HG03571 (cell line): ENCODE measurements at regions not wholly inside any gene's neighbourhood (a gene's known extent, or its start where the extent isn't known, plus 50 kb on each side); places are given as distances from the start of the nearest gene placed in this dataset.
"Not testable (repeated sequence)": the region's sequence is repeated elsewhere in the genome, so short reads cannot be mapped to it uniquely, and the experiment has no call there.

Source experiments
- ATAC-seq: cut with Tn5 transposase; IDR thresholded peaks from one replicate; pipeline ENCODE4 v1.9.1; 2021; ENCODE audit not compliant: unreplicated experiment

DNA sequence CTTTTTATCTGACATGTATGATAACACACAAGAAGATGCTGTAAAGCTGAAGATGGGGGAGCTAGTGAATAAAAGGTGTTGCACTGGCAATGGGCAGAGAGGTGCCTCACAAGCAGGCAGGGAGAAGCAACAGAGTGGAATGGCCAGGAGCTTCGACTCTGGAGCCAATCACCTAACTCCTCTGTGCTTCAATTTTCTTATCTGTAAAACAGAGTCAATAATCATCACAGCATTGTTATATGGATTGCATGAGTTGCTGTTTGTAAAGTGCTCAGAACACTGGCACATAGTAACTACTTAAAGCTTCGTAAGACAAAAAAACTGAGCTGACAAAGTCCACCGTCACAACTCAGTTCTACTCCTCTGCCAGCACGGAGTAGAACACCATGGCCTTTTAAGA lies 254.2 kb upstream of the POM121L12 start:
- no peak for ATAC-seq

DNA sequence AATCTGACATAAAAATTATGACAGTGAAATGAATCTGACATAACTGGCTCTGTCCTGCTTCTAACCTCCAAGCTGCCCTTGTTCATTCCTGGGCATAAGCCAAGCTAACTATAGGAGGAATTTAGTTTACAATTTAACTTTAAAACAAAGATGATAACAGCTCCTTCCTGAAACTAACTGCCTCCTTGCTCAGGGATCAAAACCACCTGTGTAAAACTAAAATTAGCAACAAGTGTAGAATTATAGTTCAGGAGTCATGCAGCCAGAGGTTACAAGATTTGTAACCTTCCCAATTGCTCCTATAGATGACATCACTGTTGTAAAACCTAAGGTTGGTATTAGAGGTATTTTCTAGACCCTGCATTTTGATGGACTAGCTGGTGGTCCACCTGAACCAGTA lies 256.4 kb upstream of the POM121L12 start:
- ATAC-seq = no peak

DNA sequence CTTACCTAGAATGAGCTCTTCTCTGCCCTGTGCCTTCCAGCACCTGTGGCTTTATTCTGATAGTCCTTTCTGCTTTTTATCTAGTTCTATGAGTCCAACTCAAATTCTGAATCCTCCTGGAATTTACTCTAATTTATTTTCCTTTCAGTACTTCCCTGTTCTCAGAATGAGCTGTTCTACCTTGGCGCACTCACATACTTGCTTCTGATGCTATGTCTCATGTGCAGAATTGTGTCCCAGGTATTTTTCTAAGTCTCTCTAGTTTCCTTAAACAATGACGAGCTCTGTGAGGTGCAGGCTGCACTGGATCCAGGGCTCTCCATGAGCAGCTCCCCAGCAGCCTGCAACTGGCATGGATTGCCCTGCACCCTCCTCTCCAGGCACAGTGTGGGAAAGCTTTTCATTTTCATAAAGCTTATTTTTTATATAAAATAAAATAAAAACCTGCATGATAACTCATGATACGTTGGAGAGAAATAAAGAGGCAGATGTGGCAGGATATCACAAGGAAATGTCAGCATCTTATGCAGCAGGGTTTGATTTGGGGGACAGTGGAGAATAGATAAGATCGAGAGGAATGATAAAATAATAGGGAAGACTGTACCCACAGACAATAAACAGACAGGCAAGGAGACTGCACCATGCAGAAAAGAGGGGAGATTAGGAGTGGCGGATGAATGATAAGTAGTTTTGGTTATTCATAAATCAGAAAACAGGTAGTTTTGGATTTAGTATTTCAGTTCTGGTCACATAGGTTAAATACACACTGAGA lies 258.2 kb upstream of the POM121L12 start:
- no peak for ATAC-seq

- no peak for ATAC-seq
These were observed 259.6 kb upstream of the POM121L12 start for GRCh38 chr7:52775876-52776275.

DNA sequence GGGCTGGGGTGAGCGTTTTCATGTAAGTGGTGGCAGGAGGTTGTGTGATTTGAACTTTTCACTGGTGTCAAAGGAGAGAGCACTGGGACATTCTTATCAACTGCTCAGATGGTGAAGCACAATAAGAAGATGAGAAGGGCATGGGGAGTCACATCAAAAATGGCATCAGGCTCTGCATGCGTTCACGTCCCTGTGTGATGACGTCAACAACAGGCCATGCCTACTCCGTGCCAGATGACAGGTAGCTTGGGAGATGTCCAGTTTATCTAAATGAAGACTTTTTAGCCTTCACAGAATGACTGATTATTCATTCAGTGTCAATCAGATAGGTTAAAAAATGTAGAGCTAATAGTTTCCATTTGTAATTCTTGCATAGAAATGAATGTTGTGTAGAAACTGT lies 264.3 kb upstream of the POM121L12 start:
- no peak for ATAC-seq

DNA sequence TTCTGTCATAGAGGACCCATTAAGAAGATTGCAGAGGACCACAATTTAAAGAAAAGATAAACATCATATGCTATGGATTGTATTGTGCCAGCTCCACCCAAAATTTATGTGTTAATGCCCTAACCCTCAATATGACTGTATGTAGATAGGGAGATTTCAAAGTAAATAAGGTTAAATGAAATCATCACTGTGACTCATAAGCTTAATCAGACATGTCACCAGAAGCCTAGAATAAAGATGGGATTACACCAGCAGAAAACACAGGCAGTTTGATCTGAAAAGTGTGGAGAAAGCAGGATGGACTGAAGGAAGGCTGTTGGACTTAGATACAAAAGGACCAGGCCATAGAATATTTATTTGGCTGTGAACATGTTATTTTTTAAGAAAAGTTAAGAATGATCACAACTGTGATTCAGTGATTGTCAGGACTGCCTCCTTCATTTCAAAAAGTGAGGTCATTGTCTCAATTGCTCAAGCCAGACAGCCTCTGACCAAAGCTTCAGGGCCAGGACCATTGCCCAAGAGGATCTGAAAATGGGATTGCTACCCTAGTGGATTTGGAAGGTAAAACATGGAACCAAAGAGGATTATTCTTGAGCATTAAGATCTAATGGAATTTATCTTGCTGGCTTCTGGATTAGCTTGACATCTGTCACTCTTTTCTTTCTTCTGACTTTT lies 270.8 kb upstream of the POM121L12 start:
- no peak for ATAC-seq

DNA sequence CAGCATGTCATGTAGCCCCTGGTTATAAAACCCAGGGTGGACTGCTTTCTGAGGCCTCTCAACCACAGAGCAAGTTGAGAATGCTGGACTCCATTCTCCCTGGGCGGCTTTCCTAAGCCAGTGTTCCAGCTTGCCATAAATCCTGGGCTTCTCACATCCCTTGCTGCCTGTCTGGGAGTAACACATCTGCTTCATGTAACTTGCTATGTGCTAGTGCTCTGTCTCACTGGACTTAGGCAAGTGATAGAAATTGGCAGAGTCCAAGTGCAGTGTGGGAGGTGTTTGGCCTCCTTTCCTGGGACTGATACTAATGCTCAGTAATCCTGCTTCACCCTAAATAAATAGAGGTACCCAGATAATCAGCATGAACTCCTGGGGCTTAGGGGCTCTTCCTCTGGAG lies 277.1 kb upstream of the POM121L12 start:
- no peak for ATAC-seq

DNA sequence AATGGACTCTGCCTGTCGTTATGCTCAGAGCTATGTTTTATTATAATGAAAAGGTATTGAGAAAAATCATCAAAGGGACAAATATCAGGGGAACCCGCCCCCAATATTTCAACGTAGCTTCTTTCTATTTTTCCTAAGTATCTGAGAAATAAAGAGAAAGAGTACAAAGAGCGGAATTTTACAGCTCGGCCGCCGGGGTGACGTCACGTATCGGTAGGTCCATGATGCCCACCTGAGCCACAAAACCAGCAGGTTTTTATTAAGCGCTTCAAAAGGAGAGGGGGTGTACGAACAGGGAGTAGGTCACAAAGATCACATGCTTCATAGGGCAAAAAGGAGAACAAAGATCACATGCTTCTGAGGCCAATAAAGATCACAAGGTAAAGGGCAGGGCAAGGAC lies 281.6 kb upstream of the POM121L12 start:
- ATAC-seq = no peak

GRCh38 chr7:52752891-52753290 lies 282.5 kb upstream of the POM121L12 start:
- no peak for ATAC-seq

- ATAC-seq = no peak
These were observed 285.6 kb upstream of the POM121L12 start for GRCh38 chr7:52749880-52750279.

DNA sequence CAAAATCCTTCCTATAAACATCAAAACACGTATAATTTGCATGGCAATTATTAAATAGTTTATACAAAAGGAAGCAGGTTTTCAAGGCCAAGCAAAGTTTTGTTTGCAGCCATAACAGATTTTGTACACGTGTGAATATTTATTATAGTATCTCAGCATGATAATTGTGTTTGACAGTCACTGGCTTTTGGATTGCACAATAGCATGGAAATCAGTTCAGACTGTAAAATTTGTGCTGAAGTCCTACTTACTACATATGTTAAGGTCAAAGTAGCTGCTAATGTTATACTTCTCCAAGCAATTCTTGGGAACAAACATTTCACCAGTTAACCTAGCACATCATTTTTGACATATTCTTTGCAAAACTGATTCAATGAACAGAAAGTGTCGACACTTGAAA lies 287.6 kb upstream of the POM121L12 start:
- ATAC-seq = no peak

DNA sequence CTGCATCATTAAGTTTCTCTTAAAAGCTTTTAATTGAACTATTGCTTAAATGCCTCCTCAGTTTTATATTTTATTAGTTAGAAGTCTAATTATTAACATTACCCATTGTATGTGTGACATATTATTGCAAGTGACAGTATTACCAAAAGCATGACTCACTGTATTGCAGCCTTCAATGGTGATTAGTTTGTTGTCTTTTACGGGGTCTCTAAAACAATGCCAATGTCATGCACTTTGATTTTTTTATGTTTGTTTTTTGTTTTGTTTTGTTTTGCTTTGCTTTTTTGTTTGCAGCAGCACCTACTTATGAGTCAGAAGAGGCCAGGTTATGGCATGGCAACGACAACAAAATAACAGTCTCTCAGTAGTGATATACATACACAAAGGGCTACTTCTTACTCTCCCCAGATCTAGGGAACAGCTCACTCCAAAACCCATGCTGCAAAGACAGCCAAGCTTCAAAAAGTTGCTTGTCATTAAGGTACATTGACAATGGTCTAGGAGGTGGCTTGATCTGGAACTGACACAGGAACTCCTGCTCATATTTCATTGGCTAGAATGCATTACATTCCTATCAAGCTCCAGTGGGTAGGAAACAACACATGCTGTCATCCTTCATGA lies 293.7 kb upstream of the POM121L12 start:
- ATAC-seq = no peak

GRCh38 chr7:52735656-52736055 lies 299.8 kb upstream of the POM121L12 start:
- no peak for ATAC-seq

DNA sequence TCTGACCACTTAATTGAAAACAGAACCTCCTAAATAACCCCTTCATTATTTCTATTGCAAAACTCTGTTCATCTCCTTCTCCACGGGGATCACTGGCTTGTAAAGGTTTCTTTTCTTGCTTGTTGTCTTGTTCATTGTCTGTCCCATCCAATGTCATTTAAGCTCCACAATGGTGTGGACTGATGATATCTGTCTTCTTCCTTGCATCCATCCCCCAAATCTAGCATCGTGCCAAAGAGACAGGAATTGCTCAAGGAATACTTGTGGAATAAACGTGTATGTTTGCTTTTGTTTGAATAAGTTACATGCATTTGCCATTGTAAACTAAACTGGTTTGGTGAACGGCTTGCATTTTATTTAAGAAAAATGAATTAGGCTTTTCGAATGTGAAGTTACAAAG lies 306.8 kb upstream of the POM121L12 start:
- not testable (repeated sequence) for ATAC-seq

- ATAC-seq = no peak
These were observed 307.8 kb upstream of the POM121L12 start for GRCh38 chr7:52727632-52728031.

DNA sequence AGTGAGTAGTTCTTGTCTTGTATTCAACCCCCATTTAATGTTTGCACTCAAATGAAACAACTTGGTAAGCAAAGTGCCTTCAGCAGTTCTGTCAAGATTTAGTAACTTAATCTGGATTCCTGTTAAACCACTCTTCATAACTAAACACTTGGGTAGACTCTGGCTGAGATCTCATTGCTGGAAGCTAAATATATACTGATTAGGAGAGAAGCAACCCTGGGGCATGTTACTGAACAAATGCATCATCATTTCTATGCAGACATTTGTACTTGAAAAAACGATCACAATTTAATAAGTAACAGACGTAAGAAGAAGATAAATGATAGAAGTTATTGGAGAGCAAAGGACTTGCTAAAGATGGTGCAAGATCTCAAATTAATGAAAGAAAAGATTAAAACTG lies 308.4 kb upstream of the POM121L12 start:
- ATAC-seq = no peak

GRCh38 chr7:52726493-52726892 lies 308.9 kb upstream of the POM121L12 start:
- ATAC-seq = no peak

- no peak for ATAC-seq
These were observed 311.8 kb upstream of the POM121L12 start for GRCh38 chr7:52723606-52724005.

- no peak for ATAC-seq
These were observed 314.6 kb upstream of the POM121L12 start for GRCh38 chr7:52720856-52721255.

GRCh38 chr7:52719677-52720076 lies 315.8 kb upstream of the POM121L12 start:
- no peak for ATAC-seq

DNA sequence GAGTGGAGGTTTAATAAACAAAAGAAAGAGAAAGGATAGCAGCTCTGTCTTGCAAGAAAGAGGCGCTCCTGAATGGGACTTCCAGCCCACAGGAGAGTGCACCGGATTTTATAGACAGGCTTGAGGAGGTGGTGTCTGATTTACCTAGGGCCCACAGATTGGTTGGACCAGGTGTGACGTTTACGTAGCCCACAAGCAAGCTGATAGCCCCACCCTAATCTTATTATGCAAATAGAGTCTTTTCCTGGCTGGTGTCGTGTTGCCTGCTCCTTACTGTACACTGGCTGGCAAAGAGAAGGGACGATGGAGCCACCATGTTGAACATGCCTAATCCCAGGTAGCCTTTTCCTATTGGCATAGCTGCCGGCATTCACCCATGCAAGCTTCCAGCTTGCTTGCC lies 319.7 kb upstream of the POM121L12 start:
- ATAC-seq = no peak

DNA sequence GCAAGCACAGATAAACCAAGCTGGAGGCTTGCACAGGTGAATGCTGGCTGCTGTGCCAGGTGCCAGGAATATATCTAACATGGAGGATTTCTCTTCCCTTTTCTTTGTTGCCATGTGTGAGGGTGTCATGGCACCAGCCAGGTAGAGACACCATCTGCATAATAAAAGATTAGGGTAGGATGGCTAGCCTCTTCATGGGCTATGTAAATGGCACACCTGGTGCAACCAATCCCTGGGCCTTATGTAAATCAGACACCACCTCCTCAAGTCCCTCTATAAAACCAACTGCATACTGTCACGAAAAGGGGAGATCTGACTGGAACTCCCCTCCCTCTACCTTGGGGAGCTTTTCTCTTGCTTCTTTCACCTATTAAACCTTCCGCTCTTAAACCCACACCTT lies 322.5 kb upstream of the POM121L12 start:
- no peak for ATAC-seq
